ENCODE measurements at regions not wholly inside any gene's neighbourhood (a gene's known extent, or its start where the extent isn't known, plus 50 kb on each side); places are given as distances from the start of the nearest gene placed in this dataset.

DNA sequence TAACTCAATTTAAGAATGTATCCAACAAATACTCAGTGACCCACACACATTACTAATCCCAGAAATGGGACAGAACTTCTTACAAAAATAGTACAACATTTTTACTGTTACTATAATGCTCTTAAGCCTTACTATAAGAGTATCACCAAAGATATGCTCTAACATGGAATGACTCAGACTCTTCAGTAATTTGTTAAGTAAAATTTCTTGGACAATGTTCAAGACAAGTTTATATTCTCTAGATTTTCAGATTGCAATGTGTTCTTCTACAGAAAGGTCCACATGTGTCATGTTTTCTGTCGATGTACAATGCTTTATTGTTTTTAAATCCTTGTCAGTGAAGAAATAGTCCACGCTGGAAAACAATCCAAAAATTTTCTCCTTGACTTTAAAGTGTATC is 66.3 kb upstream of the RFXAP start:
- POLR2A ChIA-PET (ENCODE audit: unreplicated experiment), result no interaction called here
- intact Hi-C loops (cut with micrococcal nuclease), result no loop called here
- H3K79me2 ChIP-seq (ENCODE audit: low read length), result no peaks in the 10 kb centered on the region

DNA sequence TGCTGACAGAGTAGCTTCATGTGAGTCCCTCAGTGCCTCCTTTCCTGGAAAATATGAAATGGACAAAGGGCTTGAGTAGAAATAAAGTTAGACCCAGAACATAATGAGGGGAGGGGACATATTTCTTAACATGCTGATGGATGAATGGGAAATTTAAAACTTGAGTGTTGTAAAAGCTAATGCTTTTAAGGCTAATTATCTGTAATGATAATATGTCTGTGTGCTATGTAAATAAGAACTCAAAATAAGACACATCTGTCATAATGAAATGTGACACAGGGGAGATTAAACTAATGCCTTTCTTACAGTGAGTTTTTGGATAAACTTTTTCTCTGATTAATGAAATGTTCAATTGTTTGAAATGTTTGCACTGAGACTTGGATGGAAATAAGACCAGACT is 65.8 kb upstream of the RFXAP start:
- ChIA-PET CTCF (no interaction called here), POLR2A (ENCODE audit: unreplicated experiment) (no interaction called here)
- Histone ChIP-seq H3K9me2 (replicated peaks; ENCODE audit: low read length) (no peaks in the 10 kb centered on the region), H3K27ac (ENCODE audit: low read length) (no peak overlapping the region), H3K4me3 (ENCODE audit: low read length) (no peak overlapping the region), H2AFZ (ENCODE audit: low read length) (no peak overlapping the region), H3K79me2 (ENCODE audit: low read length) (no peaks in the 10 kb centered on the region), H3K36me3 (ENCODE audit: low read depth, low read length) (no peaks in the 10 kb centered on the region), H3K9me3 (ENCODE audit: low read length) (no peaks in the 10 kb centered on the region), H3K9ac (ENCODE audit: low read length) (no peak overlapping the region), H3K4me2 (ENCODE audit: low read length) (no peak overlapping the region), H3K27me3 (ENCODE audit: low read length) (no peaks in the 10 kb centered on the region), H4K20me1 (ENCODE audit: low read length) (no peaks in the 10 kb centered on the region), H3K4me1 (ENCODE audit: insufficient read depth, low read length) (no peaks in the 10 kb centered on the region), H3F3A (ENCODE audit: low read length, unreplicated experiment) (no peaks in the 10 kb centered on the region)
- TF ChIP-seq, protein P1, sequence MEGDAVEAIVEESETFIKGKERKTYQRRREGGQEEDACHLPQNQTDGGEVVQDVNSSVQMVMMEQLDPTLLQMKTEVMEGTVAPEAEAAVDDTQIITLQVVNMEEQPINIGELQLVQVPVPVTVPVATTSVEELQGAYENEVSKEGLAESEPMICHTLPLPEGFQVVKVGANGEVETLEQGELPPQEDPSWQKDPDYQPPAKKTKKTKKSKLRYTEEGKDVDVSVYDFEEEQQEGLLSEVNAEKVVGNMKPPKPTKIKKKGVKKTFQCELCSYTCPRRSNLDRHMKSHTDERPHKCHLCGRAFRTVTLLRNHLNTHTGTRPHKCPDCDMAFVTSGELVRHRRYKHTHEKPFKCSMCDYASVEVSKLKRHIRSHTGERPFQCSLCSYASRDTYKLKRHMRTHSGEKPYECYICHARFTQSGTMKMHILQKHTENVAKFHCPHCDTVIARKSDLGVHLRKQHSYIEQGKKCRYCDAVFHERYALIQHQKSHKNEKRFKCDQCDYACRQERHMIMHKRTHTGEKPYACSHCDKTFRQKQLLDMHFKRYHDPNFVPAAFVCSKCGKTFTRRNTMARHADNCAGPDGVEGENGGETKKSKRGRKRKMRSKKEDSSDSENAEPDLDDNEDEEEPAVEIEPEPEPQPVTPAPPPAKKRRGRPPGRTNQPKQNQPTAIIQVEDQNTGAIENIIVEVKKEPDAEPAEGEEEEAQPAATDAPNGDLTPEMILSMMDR (conservative IDR thresholded peaks at IDR 0.05; ENCODE audit: low read depth, low read length), result no peak
- TF ChIP-seq EZH2phosphoT487 (IDR thresholded peaks at IDR 0.05; ENCODE audit: borderline replicate concordance, low read length) (no peak), EZH2 (IDR thresholded peaks at IDR 0.05; ENCODE audit: low read length, unreplicated experiment) (no peak)
- BruUV-seq (replicated peaks), result no TSS peak
- DNase-seq, result no peak
- ATAC-seq, result no peak
- intact Hi-C loops (cut with micrococcal nuclease), result no loop called here

More for the DNA sequence above, 66.3 kb upstream of the RFXAP start:
- Histone ChIP-seq H2AFZ (ENCODE audit: low read length) (no peak overlapping the region), H3K4me1 (ENCODE audit: insufficient read depth, low read length) (no peaks in the 10 kb centered on the region), H3K36me3 (ENCODE audit: low read depth, low read length) (no peaks in the 10 kb centered on the region), H3K4me2 (ENCODE audit: low read length) (no peak overlapping the region), H3K9me2 (replicated peaks; ENCODE audit: low read length) (no peaks in the 10 kb centered on the region), H3F3A (ENCODE audit: low read length, unreplicated experiment) (no peaks in the 10 kb centered on the region), H3K9me3 (ENCODE audit: low read length) (no peaks in the 10 kb centered on the region), H3K27ac (ENCODE audit: low read length) (no peak overlapping the region), H3K9ac (ENCODE audit: low read length) (no peak overlapping the region), H4K20me1 (ENCODE audit: low read length) (no peaks in the 10 kb centered on the region), H3K27me3 (ENCODE audit: low read length) (no peaks in the 10 kb centered on the region), H3K4me3 (ENCODE audit: low read length) (no peak overlapping the region)
- DNase-seq, result no peak
- ATAC-seq, result no peak
- CTCF ChIA-PET, result no interaction called here
- no TSS peak for BruUV-seq (replicated peaks)
- TF ChIP-seq EZH2 (IDR thresholded peaks at IDR 0.05; ENCODE audit: low read length, unreplicated experiment) (no peak), EZH2phosphoT487 (IDR thresholded peaks at IDR 0.05; ENCODE audit: borderline replicate concordance, low read length) (no peak)
- TF ChIP-seq, protein P1 (conservative IDR thresholded peaks at IDR 0.05; ENCODE audit: low read depth, low read length), result no peak

DNA sequence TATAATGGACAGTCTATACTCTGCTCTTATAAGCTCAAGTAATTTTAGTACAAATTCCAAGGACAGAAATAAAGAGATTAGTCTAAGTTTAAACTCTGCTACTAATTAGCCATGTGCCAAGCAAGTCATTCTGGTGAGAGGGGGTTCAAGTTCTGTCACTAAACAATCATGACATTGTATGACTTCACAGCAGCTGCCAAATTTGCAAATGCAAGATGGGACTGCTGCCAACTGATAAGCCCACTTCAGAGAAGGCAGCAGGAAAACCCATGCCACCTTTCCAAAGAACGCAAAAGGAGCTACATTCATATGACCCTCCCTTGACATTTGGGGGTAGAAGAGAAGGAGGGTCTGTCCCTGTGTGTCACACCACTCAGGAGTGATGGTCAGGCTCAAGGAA is 60.7 kb upstream of the RFXAP start:
- ATAC-seq (no peak), DNase-seq (no peak)
- Histone ChIP-seq H3K27ac (ENCODE audit: low read length) (no peak overlapping the region), H2AFZ (ENCODE audit: low read length) (no peak overlapping the region), H3F3A (ENCODE audit: low read length, unreplicated experiment) (no peaks in the 10 kb centered on the region), H3K9ac (ENCODE audit: low read length) (no peak overlapping the region), H3K36me3 (ENCODE audit: low read depth, low read length) (no peaks in the 10 kb centered on the region), H3K4me2 (ENCODE audit: low read length) (no peak overlapping the region), H3K9me2 (replicated peaks; ENCODE audit: low read length) (no peaks in the 10 kb centered on the region), H4K20me1 (ENCODE audit: low read length) (no peaks in the 10 kb centered on the region), H3K79me2 (ENCODE audit: low read length) (no peaks in the 10 kb centered on the region), H3K4me3 (ENCODE audit: low read length) (no peak overlapping the region), H3K9me3 (ENCODE audit: low read length) (no peaks in the 10 kb centered on the region), H3K27me3 (ENCODE audit: low read length) (no peaks in the 10 kb centered on the region), H3K4me1 (ENCODE audit: insufficient read depth, low read length) (peaks cover 4% of the 10 kb centered on the region; the same call in 1 of the 2 replicates)
- ChIA-PET POLR2A (ENCODE audit: unreplicated experiment) (no interaction called here), CTCF (no interaction called here)
- BruUV-seq (replicated peaks), result no TSS peak
- TF ChIP-seq EZH2phosphoT487 (IDR thresholded peaks at IDR 0.05; ENCODE audit: borderline replicate concordance, low read length), result no peak
- TF ChIP-seq EZH2 (IDR thresholded peaks at IDR 0.05; ENCODE audit: low read length, unreplicated experiment), result no peak
- TF ChIP-seq, protein P1 (conservative IDR thresholded peaks at IDR 0.05; ENCODE audit: low read depth, low read length), result no peak
- intact Hi-C loops (cut with micrococcal nuclease), result no loop called here
